SK-N-SH (cell line): ENCODE measurements at regions not wholly inside any gene's neighbourhood (a gene's known extent, or its start where the extent isn't known, plus 50 kb on each side); places are given as distances from the start of the nearest gene placed in this dataset.

Experiments used
- CTCF ChIA-PET: fragments of 300-600, 350-600 bp; formaldehyde crosslinking; extraction: SDS; loops from one replicate; lab custom pipeline; 2021; lab: Yijun Ruan, JAX
- POLR2A ChIA-PET: fragments of 350-600 bp; sonication (Branson Sonifier 250); formaldehyde crosslinking; extraction: SDS; loops from one replicate; lab custom pipeline; 2020; ENCODE audit warnings: antibody characterized with exemption, inconsistent platforms; lab: Yijun Ruan, JAX
- DNase-seq: peaks from one replicate; pipeline ENCODE4 v3.0.0; 2012
- H2AFZ ChIP-seq: fragments of 200-600 bp; sonication (generic); 2 replicates; pipeline ENCODE4 v1.8.1; 2016; ENCODE audit warnings: antibody characterized with exemption, mild to moderate bottlenecking, low read depth
- H3F3A ChIP-seq: fragments of 200-600 bp; sonication (generic); replicated peaks from 2 replicates; pipeline ENCODE3; 2016; ENCODE audit warnings: antibody characterized with exemption, mild to moderate bottlenecking; ENCODE audit not compliant: insufficient read depth
- H3K27ac ChIP-seq, 2 experiments: fragments of 200-500 bp in 1 of 2; fragments of 200-600 bp in 1 of 2; sonication (Bioruptor generic) in 1 of 2; sonication (generic), shearing (Covaris generic) in 1 of 2; 2 replicates each; pipeline versions ENCODE4 v1.5.1 to v1.6.1; 2014 to 2016; ENCODE audit warnings: low read depth in 2 of 2, inconsistent platforms in 1 of 2, low read length in 1 of 2, mild to moderate bottlenecking in 1 of 2, mixed read lengths in 1 of 2
- H3K27me3 ChIP-seq: fragments of 200-600 bp; sonication (generic), shearing (Covaris generic); 2 replicates; pipeline ENCODE4 v1.6.1; 2016; ENCODE audit warnings: mixed run types; ENCODE audit not compliant: insufficient read depth
- H3K36me3 ChIP-seq, 2 experiments: fragments of 200-500 bp in 1 of 2; fragments of 200-600 bp in 1 of 2; sonication (Bioruptor generic) in 1 of 2; sonication (generic) in 1 of 2; replicated peaks in 1 of 2; 2 replicates each; pipeline versions ENCODE3 to v1.5.1; 2014 to 2016; ENCODE audit warnings: low read length in 1 of 2, mild to moderate bottlenecking in 1 of 2; ENCODE audit not compliant: insufficient read depth in 2 of 2, control insufficient read depth in 1 of 2
- H3K4me1 ChIP-seq, 2 experiments: fragments of 200-500 bp in 1 of 2; fragments of 200-600 bp in 1 of 2; sonication (Bioruptor generic) in 1 of 2; sonication (generic), shearing (Covaris generic) in 1 of 2; 2 replicates each; pipeline versions ENCODE4 v1.5.1 to v1.6.1; 2014 to 2016; ENCODE audit warnings: low read depth in 1 of 2, low read length in 1 of 2, mixed run types in 1 of 2; ENCODE audit not compliant: insufficient read depth in 2 of 2, control insufficient read depth in 1 of 2
- H3K4me2 ChIP-seq: fragments of 200-600 bp; sonication (generic), shearing (Covaris generic); 2 replicates; pipeline ENCODE4 v1.6.1; 2017; ENCODE audit warnings: mixed run types
- H3K4me3 ChIP-seq, 2 experiments: fragments of 200-500 bp in 1 of 2; fragments of 200-600 bp in 1 of 2; sonication (Bioruptor generic) in 1 of 2; sonication (generic), shearing (Covaris generic) in 1 of 2; 2 replicates each; pipeline versions ENCODE4 v1.5.1 to v1.8.1; 2014 to 2016; ENCODE audit warnings: low read depth in 2 of 2, inconsistent platforms in 1 of 2, low read length in 1 of 2, mild to moderate bottlenecking in 1 of 2, mixed read lengths in 1 of 2, moderate library complexity in 1 of 2
- H3K79me2 ChIP-seq: fragments of 200-600 bp; sonication (generic); 2 replicates; pipeline ENCODE4 v1.8.1; 2017; ENCODE audit warnings: mild to moderate bottlenecking; ENCODE audit not compliant: insufficient read depth
- H3K9ac ChIP-seq: fragments of 200-600 bp; sonication (generic); 2 replicates; pipeline ENCODE4 v1.6.1; 2017; ENCODE audit warnings: mixed run types
- H3K9me2 ChIP-seq: fragments of 200-600 bp; sonication (generic); 2 replicates; pipeline ENCODE4 v1.6.1; 2017; ENCODE audit warnings: mixed run types
- H3K9me3 ChIP-seq: fragments of 200-600 bp; sonication (generic); 2 replicates; pipeline ENCODE4 v1.6.1; 2017; ENCODE audit warnings: mixed run types, mild to moderate bottlenecking, moderate library complexity
- H4K20me1 ChIP-seq: fragments of 200-600 bp; sonication (generic); 2 replicates; pipeline ENCODE4 v1.6.1; 2017; ENCODE audit warnings: mild to moderate bottlenecking, mixed run types; ENCODE audit not compliant: insufficient read depth
- CHD2 ChIP-seq: fragments of 150-350 bp; IDR thresholded peaks from 2 replicates; pipeline ENCODE4 v1.6.1; 2018; ENCODE audit warnings: low read length; ENCODE audit not compliant: partially characterized antibody
- EP300 ChIP-seq, 2 experiments: IDR thresholded peaks; 2 replicates each; pipeline versions ENCODE4 v1.4.0 to v1.6.1; 2012; ENCODE audit warnings: borderline replicate concordance in 1 of 2, low read depth in 1 of 2, low read length in 1 of 2
- FOXJ3 ChIP-seq: sonication (generic); formaldehyde crosslinking; IDR thresholded peaks from 2 replicates; pipeline ENCODE4 v1.5.1; 2020; ENCODE audit warnings: mild to moderate bottlenecking, missing genetic modification reagents
- FOXM1 ChIP-seq: IDR thresholded peaks from 2 replicates; pipeline ENCODE4 v1.4.0; 2012; ENCODE audit warnings: low read depth, mild to moderate bottlenecking
- GATA2 ChIP-seq: sonication (generic); formaldehyde crosslinking; IDR thresholded peaks from 2 replicates; pipeline ENCODE4 v1.5.0; 2020; ENCODE audit warnings: mild to moderate bottlenecking, missing genetic modification reagents
- JUND ChIP-seq: IDR thresholded peaks from 2 replicates; pipeline ENCODE4 v1.4.0; 2012
- MEF2A ChIP-seq: IDR thresholded peaks from 2 replicates; pipeline ENCODE4 v1.4.0; 2012; ENCODE audit warnings: low read depth, borderline replicate concordance
- NFIC ChIP-seq: IDR thresholded peaks from 2 replicates; pipeline ENCODE4 v1.4.0; 2012; ENCODE audit warnings: borderline replicate concordance
- POLR2AphosphoS5 ChIP-seq: IDR thresholded peaks from 2 replicates; pipeline ENCODE4 v1.6.1; 2012; ENCODE audit warnings: low read depth, low read length
- RCOR1 ChIP-seq: fragments of 150-350 bp; IDR thresholded peaks from 2 replicates; pipeline ENCODE4 v1.6.1; 2017; ENCODE audit warnings: antibody characterized with exemption, low read length
- RXRA ChIP-seq: IDR thresholded peaks from 2 replicates; pipeline ENCODE4 v1.4.0; 2012; ENCODE audit warnings: low read depth, mild to moderate bottlenecking, borderline replicate concordance
- TCF12 ChIP-seq: IDR thresholded peaks from 2 replicates; pipeline ENCODE4 v1.4.0; 2012
- YY1 ChIP-seq: IDR thresholded peaks from 2 replicates; pipeline ENCODE4 v1.4.0; 2012; ENCODE audit warnings: low read depth, mild to moderate bottlenecking
- WGBS: methylation state at CpG from one replicate; pipeline ENCODE4 v1.1.6; 2017; ENCODE audit warnings: low lambda C conversion rate; 5-methylcytosine and 5-hydroxymethylcytosine counted together
- TF ChIP-seq, protein P1 (sequence below): IDR thresholded peaks from 2 replicates; pipeline ENCODE4 v1.4.0; 2012; ENCODE audit warnings: low read depth, borderline replicate concordance
- TF ChIP-seq, protein P2 (sequence below): IDR thresholded peaks from 2 replicates; pipeline ENCODE4 v1.4.0; 2012; ENCODE audit warnings: low read depth
- TF ChIP-seq, protein P3 (sequence below): IDR thresholded peaks from 2 replicates; pipeline ENCODE4 v1.4.0; 2012; ENCODE audit warnings: low read depth, borderline replicate concordance
- TF ChIP-seq, protein P4 (sequence below): IDR thresholded peaks from 2 replicates; pipeline ENCODE4; 2012
- TF ChIP-seq, protein P5 (sequence below): fragments of 150-350 bp; IDR thresholded peaks from 2 replicates; pipeline ENCODE4 v1.6.1; 2016; ENCODE audit warnings: mild to moderate bottlenecking, low read depth, low read length

DNA sequence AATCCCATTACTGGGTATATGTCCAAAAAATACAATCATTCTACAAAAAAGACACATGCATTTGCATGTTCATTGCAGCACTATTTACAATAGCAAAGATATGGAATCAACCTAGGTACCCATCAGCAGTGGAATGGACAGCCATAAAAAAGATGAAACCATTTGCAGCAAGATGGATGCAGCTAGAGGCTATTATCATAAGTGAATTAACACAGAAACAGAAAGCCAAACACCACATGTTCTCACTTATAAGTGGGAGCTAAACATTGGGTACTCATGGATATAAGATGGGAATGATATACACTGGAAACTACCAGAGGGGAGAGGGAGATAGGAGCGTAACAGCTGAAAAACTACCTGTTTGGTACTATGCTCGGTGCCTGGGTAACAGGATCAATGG is 154.0 kb downstream of the TMEM26 start:
- Histone ChIP-seq H3K9me2 (no peaks in the 10 kb centered on the region), H3K4me3 (no peak overlapping the region), H3K79me2 (no peaks in the 10 kb centered on the region), H2AFZ (no peak overlapping the region), H4K20me1 (no peaks in the 10 kb centered on the region), H3K4me1 (peaks cover 2 to 5% of the 10 kb centered on the region in 2 experiments; a peak in 3 of 4 replicates), H3K4me2 (no peak overlapping the region), H3F3A (no peaks in the 10 kb centered on the region), H3K9ac (no peak overlapping the region), H3K36me3 (no peaks in the 10 kb centered on the region), H3K27me3 (no peaks in the 10 kb centered on the region), H3K9me3 (peaks cover 4% of the 10 kb centered on the region; the same call in 1 of the 2 replicates), H3K27ac (no peak overlapping the region)
- ChIA-PET CTCF (no interaction called here), POLR2A (no interaction called here)
- no peak for TF ChIP-seq MEF2A
- TF ChIP-seq TCF12 = no peak
- TF ChIP-seq, protein P1, sequence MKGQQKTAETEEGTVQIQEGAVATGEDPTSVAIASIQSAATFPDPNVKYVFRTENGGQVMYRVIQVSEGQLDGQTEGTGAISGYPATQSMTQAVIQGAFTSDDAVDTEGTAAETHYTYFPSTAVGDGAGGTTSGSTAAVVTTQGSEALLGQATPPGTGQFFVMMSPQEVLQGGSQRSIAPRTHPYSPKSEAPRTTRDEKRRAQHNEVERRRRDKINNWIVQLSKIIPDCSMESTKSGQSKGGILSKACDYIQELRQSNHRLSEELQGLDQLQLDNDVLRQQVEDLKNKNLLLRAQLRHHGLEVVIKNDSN = no peak
- TF ChIP-seq FOXM1 = no peak
- TF ChIP-seq EP300 (IDR thresholded peaks at IDR 0.05; ENCODE audit: borderline replicate concordance in 1 of 2, low read depth in 1 of 2, low read length in 1 of 2) = peak in 1 of 2 experiments; percentile 64; a peak in 2 of 4 replicates
- no peak for TF ChIP-seq CHD2
- no peak for TF ChIP-seq YY1
- TF ChIP-seq, protein P2, sequence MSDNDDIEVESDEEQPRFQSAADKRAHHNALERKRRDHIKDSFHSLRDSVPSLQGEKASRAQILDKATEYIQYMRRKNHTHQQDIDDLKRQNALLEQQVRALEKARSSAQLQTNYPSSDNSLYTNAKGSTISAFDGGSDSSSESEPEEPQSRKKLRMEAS = no peak
- 0 out of 2 replicates have a peak, but pooled peaks have one; percentile 30 for TF ChIP-seq RCOR1
- peak; percentile 54 for TF ChIP-seq GATA2 (CRISPR knock-in tag)
- WGBS = 79% methylated on average over 2 of the region's 2 CpGs
- DNase-seq = no peak

DNA sequence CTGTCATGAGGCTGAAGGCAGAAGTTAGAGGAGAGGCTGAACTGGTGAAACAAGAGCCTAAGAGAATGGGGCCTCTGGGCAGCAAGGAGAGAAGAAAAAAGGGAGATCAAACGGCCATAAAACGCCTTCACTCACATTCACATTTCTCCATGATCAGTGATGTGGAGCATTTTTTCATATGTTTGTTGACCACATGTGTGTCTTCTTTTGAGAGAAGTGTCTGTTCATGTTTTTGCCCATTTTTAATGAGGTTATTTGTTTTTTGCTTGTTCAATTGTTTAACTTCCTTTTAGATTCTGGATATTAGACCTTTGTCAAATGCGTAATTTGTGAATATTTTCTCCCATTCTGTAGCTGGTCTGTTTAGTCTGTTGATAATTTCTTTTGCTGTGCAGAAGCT is 155.0 kb downstream of the TMEM26 start:
- Histone ChIP-seq H3K36me3 (no peaks in the 10 kb centered on the region), H3K9me3 (peaks cover 4% of the 10 kb centered on the region; the same call in 1 of the 2 replicates), H3K79me2 (no peaks in the 10 kb centered on the region), H3K9me2 (no peaks in the 10 kb centered on the region), H3F3A (no peaks in the 10 kb centered on the region), H3K4me1 (peaks cover 0 to 5% of the 10 kb centered on the region in 2 experiments; a peak in 2 of 4 replicates), H3K27me3 (no peaks in the 10 kb centered on the region), H3K4me2 (no peak overlapping the region), H2AFZ (no peak overlapping the region), H3K9ac (no peak overlapping the region), H3K27ac (no peak overlapping the region), H3K4me3 (no peak overlapping the region), H4K20me1 (no peaks in the 10 kb centered on the region)
- TF ChIP-seq, protein P3, sequence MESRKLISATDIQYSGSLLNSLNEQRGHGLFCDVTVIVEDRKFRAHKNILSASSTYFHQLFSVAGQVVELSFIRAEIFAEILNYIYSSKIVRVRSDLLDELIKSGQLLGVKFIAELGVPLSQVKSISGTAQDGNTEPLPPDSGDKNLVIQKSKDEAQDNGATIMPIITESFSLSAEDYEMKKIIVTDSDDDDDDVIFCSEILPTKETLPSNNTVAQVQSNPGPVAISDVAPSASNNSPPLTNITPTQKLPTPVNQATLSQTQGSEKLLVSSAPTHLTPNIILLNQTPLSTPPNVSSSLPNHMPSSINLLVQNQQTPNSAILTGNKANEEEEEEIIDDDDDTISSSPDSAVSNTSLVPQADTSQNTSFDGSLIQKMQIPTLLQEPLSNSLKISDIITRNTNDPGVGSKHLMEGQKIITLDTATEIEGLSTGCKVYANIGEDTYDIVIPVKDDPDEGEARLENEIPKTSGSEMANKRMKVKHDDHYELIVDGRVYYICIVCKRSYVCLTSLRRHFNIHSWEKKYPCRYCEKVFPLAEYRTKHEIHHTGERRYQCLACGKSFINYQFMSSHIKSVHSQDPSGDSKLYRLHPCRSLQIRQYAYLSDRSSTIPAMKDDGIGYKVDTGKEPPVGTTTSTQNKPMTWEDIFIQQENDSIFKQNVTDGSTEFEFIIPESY = no peak
- TF ChIP-seq POLR2AphosphoS5 = no peak
- no peak for TF ChIP-seq NFIC
- no peak for TF ChIP-seq CHD2
- no peak for TF ChIP-seq TCF12
- TF ChIP-seq YY1 = no peak
- no peak for TF ChIP-seq RCOR1
- TF ChIP-seq, protein P4, sequence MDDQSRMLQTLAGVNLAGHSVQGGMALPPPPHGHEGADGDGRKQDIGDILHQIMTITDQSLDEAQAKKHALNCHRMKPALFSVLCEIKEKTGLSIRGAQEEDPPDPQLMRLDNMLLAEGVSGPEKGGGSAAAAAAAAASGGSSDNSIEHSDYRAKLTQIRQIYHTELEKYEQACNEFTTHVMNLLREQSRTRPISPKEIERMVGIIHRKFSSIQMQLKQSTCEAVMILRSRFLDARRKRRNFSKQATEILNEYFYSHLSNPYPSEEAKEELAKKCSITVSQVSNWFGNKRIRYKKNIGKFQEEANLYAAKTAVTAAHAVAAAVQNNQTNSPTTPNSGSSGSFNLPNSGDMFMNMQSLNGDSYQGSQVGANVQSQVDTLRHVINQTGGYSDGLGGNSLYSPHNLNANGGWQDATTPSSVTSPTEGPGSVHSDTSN = no peak
- TF ChIP-seq JUND = no peak
- TF ChIP-seq, protein P5, sequence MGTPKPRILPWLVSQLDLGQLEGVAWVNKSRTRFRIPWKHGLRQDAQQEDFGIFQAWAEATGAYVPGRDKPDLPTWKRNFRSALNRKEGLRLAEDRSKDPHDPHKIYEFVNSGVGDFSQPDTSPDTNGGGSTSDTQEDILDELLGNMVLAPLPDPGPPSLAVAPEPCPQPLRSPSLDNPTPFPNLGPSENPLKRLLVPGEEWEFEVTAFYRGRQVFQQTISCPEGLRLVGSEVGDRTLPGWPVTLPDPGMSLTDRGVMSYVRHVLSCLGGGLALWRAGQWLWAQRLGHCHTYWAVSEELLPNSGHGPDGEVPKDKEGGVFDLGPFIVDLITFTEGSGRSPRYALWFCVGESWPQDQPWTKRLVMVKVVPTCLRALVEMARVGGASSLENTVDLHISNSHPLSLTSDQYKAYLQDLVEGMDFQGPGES = no peak
- TF ChIP-seq FOXJ3 (CRISPR knock-in tag) = no peak
- TF ChIP-seq MEF2A = no peak
- no peak for TF ChIP-seq RXRA
- no peak for DNase-seq
- WGBS = 52% methylated on average over 3 of the region's 3 CpGs
- ChIA-PET CTCF (no interaction called here), POLR2A (no interaction called here)
